DND-41 (cell line): ENCODE measurements at regions not wholly inside any gene's neighbourhood (a gene's known extent, or its start where the extent isn't known, plus 50 kb on each side); places are given as distances from the start of the nearest gene placed in this dataset.

ENCODE experiments used
- EZH2 ChIP-seq: IDR thresholded peaks from 3 replicates; pipeline ENCODE4 v1.6.1; 2012; ENCODE audit warnings: borderline replicate concordance, low read depth, mild to moderate bottlenecking, moderate library complexity, low read length, inconsistent platforms; ENCODE audit not compliant: severe bottlenecking
- TF ChIP-seq, protein P1 (sequence below): IDR thresholded peaks from 2 replicates; pipeline ENCODE4 v1.5.1; 2012; ENCODE audit warnings: borderline replicate concordance, low read length, moderate library complexity, mild to moderate bottlenecking; ENCODE audit not compliant: poor library complexity, severe bottlenecking; ENCODE audit errors: extremely low read depth

GRCh38 chr22:27303718-27304117 lies 497.8 kb downstream of the MN1 start:
- TF ChIP-seq EZH2 = no peak
- TF ChIP-seq, protein P1, sequence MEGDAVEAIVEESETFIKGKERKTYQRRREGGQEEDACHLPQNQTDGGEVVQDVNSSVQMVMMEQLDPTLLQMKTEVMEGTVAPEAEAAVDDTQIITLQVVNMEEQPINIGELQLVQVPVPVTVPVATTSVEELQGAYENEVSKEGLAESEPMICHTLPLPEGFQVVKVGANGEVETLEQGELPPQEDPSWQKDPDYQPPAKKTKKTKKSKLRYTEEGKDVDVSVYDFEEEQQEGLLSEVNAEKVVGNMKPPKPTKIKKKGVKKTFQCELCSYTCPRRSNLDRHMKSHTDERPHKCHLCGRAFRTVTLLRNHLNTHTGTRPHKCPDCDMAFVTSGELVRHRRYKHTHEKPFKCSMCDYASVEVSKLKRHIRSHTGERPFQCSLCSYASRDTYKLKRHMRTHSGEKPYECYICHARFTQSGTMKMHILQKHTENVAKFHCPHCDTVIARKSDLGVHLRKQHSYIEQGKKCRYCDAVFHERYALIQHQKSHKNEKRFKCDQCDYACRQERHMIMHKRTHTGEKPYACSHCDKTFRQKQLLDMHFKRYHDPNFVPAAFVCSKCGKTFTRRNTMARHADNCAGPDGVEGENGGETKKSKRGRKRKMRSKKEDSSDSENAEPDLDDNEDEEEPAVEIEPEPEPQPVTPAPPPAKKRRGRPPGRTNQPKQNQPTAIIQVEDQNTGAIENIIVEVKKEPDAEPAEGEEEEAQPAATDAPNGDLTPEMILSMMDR = no peak
